Right atrium auricular region (tissue), 2 donors: ENCODE measurements at regions not wholly inside any gene's neighbourhood (a gene's known extent, or its start where the extent isn't known, plus 50 kb on each side); places are given as distances from the start of the nearest gene placed in this dataset.

Experiments used
- DNase-seq: peaks from one replicate; pipeline ENCODE4 v3.0.0-alpha.2; 2019; ENCODE audit warnings: low spot score
- H3K27ac ChIP-seq, 2 donors: fragments of 200-600 bp; sonication (generic); 1 replicate in 1 of 2; 2 replicates in 1 of 2; pipeline ENCODE4 v1.5.1; 2016 to 2019
- H3K27me3 ChIP-seq, 2 donors: fragments of 200-600 bp; sonication (generic); one replicate each; pipeline versions ENCODE4 v1.5.1 to v1.6.0; 2017 to 2019
- H3K36me3 ChIP-seq: fragments of 200-600 bp; sonication (generic); one replicate; pipeline ENCODE4 v1.5.1; 2016
- H3K4me1 ChIP-seq, 2 donors: fragments of 200-600 bp; sonication (generic); one replicate each; pipeline versions ENCODE4 v1.5.1 to v1.6.0; 2017 to 2019
- H3K4me3 ChIP-seq, 2 donors: fragments of 200-600 bp; sonication (generic); 1 replicate in 1 of 2; 2 replicates in 1 of 2; pipeline ENCODE4 v1.5.1; 2017 to 2019; ENCODE audit warnings: mild to moderate bottlenecking in 1 of 2, moderate library complexity in 1 of 2
- H3K9me3 ChIP-seq, 2 donors: fragments of 200-600 bp; sonication (generic); one replicate each; pipeline ENCODE4 v1.5.1; 2019
- TF ChIP-seq, protein P1 (sequence below), 2 donors: fragments of 200-600 bp; sonication (generic); IDR thresholded peaks; one replicate each; pipeline ENCODE4 v1.5.1; 2019; ENCODE audit warnings: antibody characterized with exemption in 2 of 2

DNA sequence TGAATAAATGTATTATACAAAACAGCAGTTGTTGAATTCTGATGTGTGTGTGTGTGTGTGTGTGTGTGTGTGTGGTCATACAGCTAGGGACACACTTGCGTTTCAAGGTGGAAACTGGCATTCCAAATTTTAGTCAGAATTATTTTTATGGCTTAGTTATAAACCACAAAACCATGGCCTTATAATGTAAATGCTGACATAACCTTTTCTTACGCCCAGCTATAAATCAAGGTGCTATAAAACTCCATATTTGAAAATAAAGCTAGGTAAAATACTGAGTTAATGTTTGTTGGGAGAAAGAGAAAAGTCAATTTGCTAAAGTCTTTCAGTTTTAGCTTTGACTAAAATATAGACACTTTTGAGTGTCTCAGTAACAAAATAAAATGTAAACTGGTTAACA, 345.1 kb upstream of the NR3C2 start:
- TF ChIP-seq, protein P1, sequence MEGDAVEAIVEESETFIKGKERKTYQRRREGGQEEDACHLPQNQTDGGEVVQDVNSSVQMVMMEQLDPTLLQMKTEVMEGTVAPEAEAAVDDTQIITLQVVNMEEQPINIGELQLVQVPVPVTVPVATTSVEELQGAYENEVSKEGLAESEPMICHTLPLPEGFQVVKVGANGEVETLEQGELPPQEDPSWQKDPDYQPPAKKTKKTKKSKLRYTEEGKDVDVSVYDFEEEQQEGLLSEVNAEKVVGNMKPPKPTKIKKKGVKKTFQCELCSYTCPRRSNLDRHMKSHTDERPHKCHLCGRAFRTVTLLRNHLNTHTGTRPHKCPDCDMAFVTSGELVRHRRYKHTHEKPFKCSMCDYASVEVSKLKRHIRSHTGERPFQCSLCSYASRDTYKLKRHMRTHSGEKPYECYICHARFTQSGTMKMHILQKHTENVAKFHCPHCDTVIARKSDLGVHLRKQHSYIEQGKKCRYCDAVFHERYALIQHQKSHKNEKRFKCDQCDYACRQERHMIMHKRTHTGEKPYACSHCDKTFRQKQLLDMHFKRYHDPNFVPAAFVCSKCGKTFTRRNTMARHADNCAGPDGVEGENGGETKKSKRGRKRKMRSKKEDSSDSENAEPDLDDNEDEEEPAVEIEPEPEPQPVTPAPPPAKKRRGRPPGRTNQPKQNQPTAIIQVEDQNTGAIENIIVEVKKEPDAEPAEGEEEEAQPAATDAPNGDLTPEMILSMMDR (IDR thresholded peaks at IDR 0.05), result no peak
- DNase-seq, result no peak
- no peaks in the 10 kb centered on the region for H3K9me3 ChIP-seq
- peak overlapping the region in 1 of 2 donors; percentile 2 for H3K27ac ChIP-seq
- H3K27me3 ChIP-seq, result no peaks in the 10 kb centered on the region
- no peaks in the 10 kb centered on the region for H3K36me3 ChIP-seq
- H3K4me3 ChIP-seq, result no peak overlapping the region
- H3K4me1 ChIP-seq, result no peaks in the 10 kb centered on the region

DNA sequence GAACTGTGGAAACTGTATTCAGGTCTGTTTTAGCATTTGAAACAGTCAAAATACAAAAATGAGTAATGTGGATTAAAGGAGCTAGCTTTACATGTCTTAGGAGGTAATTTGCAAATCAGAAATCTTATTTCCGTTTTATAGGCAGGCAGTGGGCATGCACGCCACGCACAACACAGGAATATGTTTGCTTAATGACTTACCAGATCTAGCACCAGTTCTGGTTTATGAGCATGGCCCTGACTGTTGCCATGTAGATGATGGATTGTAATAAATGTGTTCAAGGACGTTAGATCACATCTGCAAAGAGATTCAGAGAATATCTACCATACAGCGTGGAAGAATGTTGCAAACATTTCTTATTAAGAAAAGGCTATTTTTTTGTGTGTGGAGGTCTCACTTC, 344.5 kb upstream of the NR3C2 start:
- DNase-seq, result no peak
- Histone ChIP-seq H3K27me3 (no peaks in the 10 kb centered on the region), H3K36me3 (no peaks in the 10 kb centered on the region), H3K4me1 (no peaks in the 10 kb centered on the region), H3K9me3 (no peaks in the 10 kb centered on the region), H3K27ac (no peak overlapping the region), H3K4me3 (no peak overlapping the region)
- TF ChIP-seq, protein P1 (IDR thresholded peaks at IDR 0.05), result no peak

DNA sequence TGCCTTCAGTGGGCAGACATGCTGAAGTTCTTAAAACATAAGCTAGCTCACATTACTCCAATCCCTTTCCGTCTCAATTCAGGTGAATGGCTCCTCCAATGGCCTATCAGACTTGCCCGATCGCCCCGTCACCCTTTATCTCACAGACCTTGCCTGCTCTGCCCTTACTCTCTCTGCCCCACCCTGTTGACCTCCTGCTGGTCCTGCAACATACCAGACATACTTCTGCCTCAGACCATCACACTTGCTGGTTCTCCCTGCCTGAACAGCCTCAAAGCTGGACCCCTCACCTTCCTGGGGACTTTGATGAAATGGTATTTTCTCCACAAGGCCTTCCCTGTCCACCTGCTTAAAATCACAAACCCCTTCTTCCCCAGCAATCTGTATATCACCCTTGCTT, 340.1 kb upstream of the NR3C2 start:
- no peaks in the 10 kb centered on the region for H3K4me1 ChIP-seq
- no peak for DNase-seq
- H3K27me3 ChIP-seq, result no peaks in the 10 kb centered on the region
- no peak overlapping the region for H3K4me3 ChIP-seq
- H3K9me3 ChIP-seq, result no peaks in the 10 kb centered on the region
- H3K36me3 ChIP-seq, result no peaks in the 10 kb centered on the region
- TF ChIP-seq, protein P1 (IDR thresholded peaks at IDR 0.05), result no peak
- no peak overlapping the region for H3K27ac ChIP-seq

DNA sequence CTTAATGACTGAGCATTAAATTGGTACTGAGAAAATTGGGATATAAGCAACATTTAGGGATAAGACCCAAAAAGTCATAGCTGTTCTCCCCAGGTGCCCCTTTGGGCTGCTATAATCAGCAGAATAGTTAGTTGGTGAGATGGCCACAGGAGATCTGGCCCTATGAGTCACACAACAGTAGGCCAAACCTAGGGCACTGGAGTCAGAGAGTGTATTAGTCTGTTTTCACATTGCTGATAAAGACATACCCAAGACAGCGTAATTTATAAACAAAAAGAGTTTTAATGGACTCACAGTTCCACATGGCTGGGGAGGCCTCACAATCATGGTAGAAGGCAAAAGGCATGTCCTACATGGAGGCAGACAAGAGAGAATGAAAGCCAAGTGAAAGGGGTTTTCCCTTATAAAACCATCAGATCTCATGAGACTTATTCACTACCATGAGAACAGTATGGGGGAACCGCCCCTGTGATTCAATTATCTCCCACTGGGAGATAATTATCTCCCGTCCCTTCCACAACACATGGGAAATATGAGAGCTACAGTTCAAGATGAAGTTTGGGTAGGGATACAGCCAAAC, 338.3 kb upstream of the NR3C2 start:
- no peak for DNase-seq
- no peaks in the 10 kb centered on the region for H3K4me1 ChIP-seq
- H3K27ac ChIP-seq, result no peak overlapping the region
- H3K27me3 ChIP-seq, result no peaks in the 10 kb centered on the region
- TF ChIP-seq, protein P1 (IDR thresholded peaks at IDR 0.05), result no peak
- no peak overlapping the region for H3K4me3 ChIP-seq
- H3K36me3 ChIP-seq, result no peaks in the 10 kb centered on the region
- no peaks in the 10 kb centered on the region for H3K9me3 ChIP-seq

DNA sequence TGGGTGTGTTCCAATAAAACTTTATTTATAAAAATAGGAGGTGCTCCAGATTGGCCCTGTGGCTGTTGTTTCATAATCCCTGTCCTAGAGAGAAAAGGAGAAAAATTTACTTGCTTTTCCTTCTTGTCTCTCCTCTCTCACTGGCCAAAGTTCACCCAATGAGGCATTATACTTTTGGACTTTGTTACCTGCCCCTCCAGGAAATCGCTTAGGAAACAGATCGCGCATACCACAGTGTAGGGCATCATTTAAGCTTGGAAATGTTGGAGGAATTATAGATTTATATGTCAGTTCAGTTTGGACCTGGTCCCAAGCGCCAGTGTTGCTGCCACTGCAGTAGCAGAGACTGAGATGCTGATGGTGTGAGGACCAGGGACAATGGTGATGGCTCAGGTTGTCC, 337.6 kb upstream of the NR3C2 start:
- H3K27ac ChIP-seq, result no peak overlapping the region
- no peak overlapping the region for H3K4me3 ChIP-seq
- TF ChIP-seq, protein P1 (IDR thresholded peaks at IDR 0.05), result no peak
- no peaks in the 10 kb centered on the region for H3K36me3 ChIP-seq
- H3K27me3 ChIP-seq, result no peaks in the 10 kb centered on the region
- H3K4me1 ChIP-seq, result no peaks in the 10 kb centered on the region
- DNase-seq, result no peak
- H3K9me3 ChIP-seq, result no peaks in the 10 kb centered on the region

DNA sequence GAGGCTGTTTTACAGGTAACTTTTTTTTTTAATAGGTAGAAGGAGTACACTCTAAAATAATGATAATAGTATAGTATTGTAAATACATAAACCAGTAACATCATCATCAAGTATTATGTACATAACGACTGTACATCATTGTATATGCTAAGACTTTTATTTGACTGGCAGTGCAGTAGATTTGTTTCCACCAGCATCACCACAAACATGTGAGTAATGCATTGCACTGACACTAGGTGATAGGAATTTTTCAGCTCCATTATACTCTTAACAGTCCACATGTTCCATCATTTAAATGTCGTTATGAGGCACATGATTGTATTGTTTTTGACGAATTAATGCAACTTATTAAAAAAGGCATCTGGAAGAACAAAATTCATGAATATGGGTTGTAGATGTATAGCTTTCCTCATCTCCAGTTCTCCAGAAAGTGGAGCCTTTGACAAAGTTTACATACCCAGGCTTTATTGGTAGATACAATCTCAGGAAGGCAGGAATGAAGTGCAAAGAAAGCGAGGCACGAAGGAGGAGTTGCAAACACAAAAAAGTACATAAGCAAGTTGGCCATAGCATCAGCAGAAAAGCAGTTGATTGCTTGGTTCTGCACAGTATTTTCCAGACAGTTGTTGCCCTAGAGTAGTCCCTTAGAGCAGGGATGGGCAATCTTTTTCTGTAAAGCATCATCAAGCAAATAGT, 336.9 kb upstream of the NR3C2 start:
- TF ChIP-seq, protein P1 (IDR thresholded peaks at IDR 0.05), result no peak
- H3K4me1 ChIP-seq, result no peaks in the 10 kb centered on the region
- no peaks in the 10 kb centered on the region for H3K27me3 ChIP-seq

More for the DNA sequence above, 336.9 kb upstream of the NR3C2 start:
- H3K36me3 ChIP-seq, result no peaks in the 10 kb centered on the region
- no peak overlapping the region for H3K27ac ChIP-seq
- H3K4me3 ChIP-seq, result no peak overlapping the region
- DNase-seq, result no peak
- H3K9me3 ChIP-seq, result no peaks in the 10 kb centered on the region
